Stimulated activated memory B cell treated with anti-CD40 and anti-IgM and Interleukin-4, amounts not matched to agents 10 μg/mL and 1 μg/mL and 100 μg/mL, for 72 hours (primary cell): ENCODE measurements at regions not wholly inside any gene's neighbourhood (a gene's known extent, or its start where the extent isn't known, plus 50 kb on each side); places are given as distances from the start of the nearest gene placed in this dataset.

Experiments used
- ATAC-seq: fragments of 150-1000 bp; cut with Tn5 transposase; 2 replicates; pipeline ENCODE4 v1.10.0; 2021
- H3K27ac Mint-ChIP-seq: one replicate; pipeline ENCODE4 v1.8.0; 2022; ENCODE audit warnings: mild to moderate bottlenecking, mixed read lengths
- H3K27me3 Mint-ChIP-seq: one replicate; pipeline ENCODE4 v1.8.0; 2022; ENCODE audit warnings: mixed read lengths
- H3K36me3 Mint-ChIP-seq: one replicate; pipeline ENCODE4 v1.8.0; 2022; ENCODE audit warnings: mixed read lengths
- H3K4me1 Mint-ChIP-seq: one replicate; pipeline ENCODE4 v1.8.0; 2022; ENCODE audit warnings: mixed read lengths
- H3K4me3 Mint-ChIP-seq: one replicate; pipeline ENCODE4 v1.8.0; 2022; ENCODE audit warnings: mild to moderate bottlenecking, moderate library complexity, mixed read lengths
- H3K9me3 Mint-ChIP-seq: one replicate; pipeline ENCODE4 v1.8.0; 2022; ENCODE audit warnings: mixed read lengths

- ATAC-seq: no peak
- Mint-ChIP-seq H3K4me3 (no peak overlapping the region), H3K27ac (no peak overlapping the region), H3K36me3 (no peaks in the 10 kb centered on the region), H3K4me1 (no peaks in the 10 kb centered on the region), H3K27me3 (no peaks in the 10 kb centered on the region), H3K9me3 (no peaks in the 10 kb centered on the region)
Measured at GRCh38 chr14:25247609-25248008, 197.7 kb upstream of the STXBP6 start.

GRCh38 chr14:25246751-25247150 lies 196.8 kb upstream of the STXBP6 start:
- Mint-ChIP-seq H3K4me1 (no peaks in the 10 kb centered on the region), H3K4me3 (no peak overlapping the region), H3K36me3 (no peaks in the 10 kb centered on the region), H3K27me3 (no peaks in the 10 kb centered on the region), H3K27ac (no peak overlapping the region), H3K9me3 (no peaks in the 10 kb centered on the region)
- ATAC-seq: no peak

DNA sequence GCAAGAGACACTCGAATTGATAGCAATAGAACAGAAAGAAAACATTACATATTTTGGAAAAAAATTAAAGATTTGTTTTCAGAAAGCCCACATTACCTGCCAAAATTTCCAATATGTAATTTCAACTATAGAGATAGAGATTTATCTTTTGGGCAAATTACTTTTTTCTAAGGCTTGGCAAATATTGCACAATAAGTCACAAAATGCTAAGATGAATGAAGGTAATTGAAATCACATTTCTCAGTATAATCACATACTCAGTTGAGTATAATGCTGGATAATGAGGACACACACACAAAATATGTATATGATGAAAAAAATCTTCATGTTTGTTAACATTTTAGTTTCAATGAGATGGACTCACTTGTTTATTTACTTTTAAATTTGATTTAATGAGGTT lies 189.2 kb upstream of the STXBP6 start:
- Mint-ChIP-seq H3K4me3 (no peak overlapping the region), H3K36me3 (no peaks in the 10 kb centered on the region), H3K9me3 (no peaks in the 10 kb centered on the region), H3K27me3 (no peaks in the 10 kb centered on the region), H3K4me1 (no peaks in the 10 kb centered on the region), H3K27ac (no peak overlapping the region)
- ATAC-seq: no peak

GRCh38 chr14:25237845-25238244 lies 187.9 kb upstream of the STXBP6 start:
- Mint-ChIP-seq H3K36me3 (no peaks in the 10 kb centered on the region), H3K27ac (no peak overlapping the region), H3K4me1 (no peaks in the 10 kb centered on the region)

DNA sequence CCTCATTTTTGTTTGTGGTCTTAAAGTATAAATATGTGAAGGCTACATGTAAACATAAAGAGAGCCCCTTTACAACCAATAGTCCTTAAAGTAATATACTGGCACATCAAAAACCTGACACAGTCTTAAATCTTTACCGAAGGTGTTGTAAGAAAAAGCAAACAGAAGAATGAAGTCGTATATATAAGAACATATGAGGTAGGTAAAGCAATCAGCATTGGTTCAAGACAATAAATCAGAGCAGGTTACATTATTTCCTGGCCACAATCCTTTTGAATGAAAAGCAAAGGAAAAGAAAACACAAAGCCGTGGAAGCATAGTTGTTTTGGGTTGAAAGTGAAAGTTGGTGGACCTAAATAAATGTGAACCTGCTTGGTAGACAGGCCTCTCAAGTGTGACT lies 183.7 kb upstream of the STXBP6 start:
- Mint-ChIP-seq H3K4me3 (no peak overlapping the region), H3K9me3 (no peaks in the 10 kb centered on the region), H3K4me1 (no peaks in the 10 kb centered on the region), H3K27ac (no peak overlapping the region), H3K27me3 (no peaks in the 10 kb centered on the region), H3K36me3 (no peaks in the 10 kb centered on the region)
- no peak for ATAC-seq

More at GRCh38 chr14:25237845-25238244, 187.9 kb upstream of the STXBP6 start:
- Mint-ChIP-seq H3K4me3 (no peak overlapping the region), H3K27me3 (no peaks in the 10 kb centered on the region), H3K9me3 (no peaks in the 10 kb centered on the region)
- no peak for ATAC-seq

- Mint-ChIP-seq H3K4me1 (no peaks in the 10 kb centered on the region), H3K27me3 (no peaks in the 10 kb centered on the region), H3K9me3 (peaks cover 2% of the 10 kb centered on the region), H3K4me3 (no peak overlapping the region), H3K36me3 (no peaks in the 10 kb centered on the region), H3K27ac (no peak overlapping the region)
- no peak for ATAC-seq
Measured at GRCh38 chr14:25231004-25231403, 181.1 kb upstream of the STXBP6 start.

DNA sequence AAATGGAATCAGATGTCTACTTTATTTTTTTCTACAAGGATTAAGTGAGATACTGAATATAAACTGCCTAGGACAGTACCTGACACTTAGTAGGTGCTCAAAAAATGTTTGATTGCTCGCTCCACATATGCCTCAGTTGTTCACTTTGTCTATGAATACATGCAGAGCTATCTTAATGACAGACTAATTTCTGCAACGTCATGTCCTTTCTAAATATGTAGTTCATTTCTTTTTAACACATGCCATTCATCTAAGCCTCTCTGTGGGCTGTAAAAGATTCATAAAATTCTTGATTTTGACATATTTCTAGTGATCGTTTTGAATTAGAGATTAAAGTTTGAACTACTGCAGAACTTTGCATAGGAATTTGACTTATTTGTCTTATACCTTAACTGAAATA lies 176.3 kb upstream of the STXBP6 start:
- Mint-ChIP-seq H3K4me1 (no peaks in the 10 kb centered on the region), H3K36me3 (no peaks in the 10 kb centered on the region), H3K4me3 (no peak overlapping the region), H3K9me3 (peaks cover 2% of the 10 kb centered on the region), H3K27ac (no peak overlapping the region), H3K27me3 (no peaks in the 10 kb centered on the region)
- ATAC-seq: no peak

- no peak for ATAC-seq
- H3K36me3 Mint-ChIP-seq: no peaks in the 10 kb centered on the region
- H3K27ac Mint-ChIP-seq: no peak overlapping the region
- H3K4me3 Mint-ChIP-seq: no peak overlapping the region
- H3K9me3 Mint-ChIP-seq: no peaks in the 10 kb centered on the region
- no peaks in the 10 kb centered on the region for H3K4me1 Mint-ChIP-seq
- H3K27me3 Mint-ChIP-seq: no peaks in the 10 kb centered on the region
Measured at GRCh38 chr14:25222256-25222655, 172.3 kb upstream of the STXBP6 start.

- ATAC-seq: no peak
- Mint-ChIP-seq H3K9me3 (no peaks in the 10 kb centered on the region), H3K36me3 (no peaks in the 10 kb centered on the region), H3K27ac (no peak overlapping the region), H3K27me3 (no peaks in the 10 kb centered on the region), H3K4me1 (no peaks in the 10 kb centered on the region), H3K4me3 (no peak overlapping the region)
Measured at GRCh38 chr14:25220514-25220913, 170.6 kb upstream of the STXBP6 start.

- H3K27me3 Mint-ChIP-seq: no peaks in the 10 kb centered on the region
- H3K4me3 Mint-ChIP-seq: no peak overlapping the region
- H3K4me1 Mint-ChIP-seq: no peaks in the 10 kb centered on the region
- no peaks in the 10 kb centered on the region for H3K36me3 Mint-ChIP-seq
- H3K27ac Mint-ChIP-seq: no peak overlapping the region
- no peak for ATAC-seq
- H3K9me3 Mint-ChIP-seq: peaks cover 6% of the 10 kb centered on the region
Measured at GRCh38 chr14:25215607-25216006, 165.7 kb upstream of the STXBP6 start.

GRCh38 chr14:25197885-25198284 lies 147.9 kb upstream of the STXBP6 start:
- no peaks in the 10 kb centered on the region for H3K27me3 Mint-ChIP-seq
- no peak for ATAC-seq
- no peak overlapping the region for H3K4me3 Mint-ChIP-seq
- peaks cover 13% of the 10 kb centered on the region for H3K9me3 Mint-ChIP-seq
- no peaks in the 10 kb centered on the region for H3K4me1 Mint-ChIP-seq
- H3K36me3 Mint-ChIP-seq: no peaks in the 10 kb centered on the region
- H3K27ac Mint-ChIP-seq: no peak overlapping the region

GRCh38 chr14:25180221-25180620 lies 130.3 kb upstream of the STXBP6 start:
- no peaks in the 10 kb centered on the region for H3K4me1 Mint-ChIP-seq
- H3K36me3 Mint-ChIP-seq: no peaks in the 10 kb centered on the region
- H3K27ac Mint-ChIP-seq: no peak overlapping the region
- peaks cover 7% of the 10 kb centered on the region for H3K9me3 Mint-ChIP-seq
- H3K27me3 Mint-ChIP-seq: no peaks in the 10 kb centered on the region
- H3K4me3 Mint-ChIP-seq: no peak overlapping the region
- ATAC-seq: no peak

GRCh38 chr14:25178255-25178654 lies 128.3 kb upstream of the STXBP6 start:
- H3K36me3 Mint-ChIP-seq: no peaks in the 10 kb centered on the region
- H3K4me1 Mint-ChIP-seq: no peaks in the 10 kb centered on the region
- ATAC-seq: no peak
- peaks cover 4% of the 10 kb centered on the region for H3K9me3 Mint-ChIP-seq
- H3K27ac Mint-ChIP-seq: no peak overlapping the region
- H3K4me3 Mint-ChIP-seq: no peak overlapping the region
- H3K27me3 Mint-ChIP-seq: no peaks in the 10 kb centered on the region

DNA sequence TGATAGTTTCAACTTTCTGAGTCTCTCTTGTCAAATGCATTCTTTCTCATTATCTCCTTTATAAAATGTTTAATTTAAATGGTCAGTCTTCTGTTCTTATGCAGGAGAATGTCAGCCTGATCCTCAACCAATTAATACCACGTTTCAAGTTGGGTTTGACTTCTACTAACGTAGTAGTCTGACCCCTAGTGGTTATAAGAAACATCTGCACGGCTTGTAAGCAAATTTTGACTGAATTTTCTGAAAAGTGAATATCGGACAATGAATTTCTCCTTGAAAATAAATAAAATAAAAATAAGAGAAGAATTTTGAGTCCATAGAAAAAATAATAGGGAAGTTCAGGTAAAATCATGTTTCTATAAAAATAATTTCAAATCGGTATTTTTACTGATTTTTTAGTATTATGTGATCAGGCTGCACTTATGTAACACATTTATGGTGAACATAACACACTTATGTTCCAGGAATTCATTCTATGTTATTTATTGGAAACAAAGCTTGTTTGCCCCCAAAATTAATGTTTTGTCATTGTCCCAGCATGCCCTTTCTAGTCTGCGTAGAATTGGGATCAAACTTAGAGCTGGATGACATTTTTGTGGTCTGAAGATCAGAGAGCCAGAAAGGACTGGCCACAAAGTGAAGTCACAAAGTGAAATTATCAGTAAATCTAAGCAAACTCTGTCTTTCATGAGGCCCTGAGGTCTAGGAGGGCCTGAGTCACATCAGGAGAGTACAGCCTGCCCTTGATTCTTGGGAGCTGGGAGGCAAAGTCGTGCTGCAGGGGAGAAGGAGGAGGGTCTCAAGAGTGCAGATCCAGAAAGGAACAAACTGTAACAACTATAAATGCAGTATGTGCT lies 101.2 kb upstream of the STXBP6 start:
- Mint-ChIP-seq H3K4me3 (no peak overlapping the region), H3K36me3 (no peaks in the 10 kb centered on the region), H3K27ac (no peak overlapping the region), H3K9me3 (no peaks in the 10 kb centered on the region), H3K4me1 (no peaks in the 10 kb centered on the region), H3K27me3 (peaks cover 7% of the 10 kb centered on the region)
- no peak for ATAC-seq

DNA sequence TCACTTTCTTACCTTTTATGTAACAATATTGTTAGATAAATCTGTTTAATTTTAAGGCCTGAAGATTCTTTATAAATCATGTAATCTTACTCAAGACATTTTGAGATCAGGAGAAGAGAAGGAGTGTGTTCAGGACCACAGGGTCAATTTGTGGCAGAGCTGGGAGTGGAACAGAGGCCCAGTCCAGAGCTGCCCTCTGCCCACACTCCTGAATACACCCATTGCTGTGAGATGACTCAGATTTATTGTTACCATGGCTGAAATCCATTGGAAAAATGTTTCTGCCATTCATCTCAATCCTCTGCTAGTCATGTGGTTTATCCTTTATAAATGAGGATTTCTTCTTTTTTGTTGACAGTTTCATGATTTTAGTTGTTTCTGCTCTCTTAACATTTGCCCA lies 100.5 kb upstream of the STXBP6 start:
- Mint-ChIP-seq H3K9me3 (no peaks in the 10 kb centered on the region), H3K27me3 (peaks cover 7% of the 10 kb centered on the region), H3K36me3 (no peaks in the 10 kb centered on the region), H3K27ac (no peak overlapping the region), H3K4me3 (no peak overlapping the region), H3K4me1 (no peaks in the 10 kb centered on the region)
- ATAC-seq: no peak

DNA sequence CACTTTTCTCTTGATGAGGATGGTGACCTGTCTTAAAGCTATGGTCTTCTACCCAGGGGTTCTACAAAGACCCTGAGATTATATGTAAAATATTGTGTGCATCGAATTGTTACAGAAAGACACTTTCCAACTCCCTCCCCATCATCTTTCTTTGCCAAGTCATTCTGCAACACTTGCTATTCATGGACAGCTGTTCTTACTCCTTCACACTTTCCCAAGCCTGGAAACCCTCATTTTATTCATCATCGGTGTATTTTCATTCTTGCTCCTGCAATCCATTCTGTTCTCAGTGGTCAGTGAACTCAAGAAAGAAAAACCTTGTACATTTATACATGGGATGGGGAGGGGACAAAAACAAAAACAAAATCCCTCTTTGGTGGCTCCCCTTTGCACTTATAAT lies 90.5 kb upstream of the STXBP6 start:
- no peaks in the 10 kb centered on the region for H3K4me1 Mint-ChIP-seq
- H3K36me3 Mint-ChIP-seq: no peaks in the 10 kb centered on the region
- H3K27ac Mint-ChIP-seq: no peak overlapping the region
- H3K27me3 Mint-ChIP-seq: peaks cover 13% of the 10 kb centered on the region
- peaks cover 3% of the 10 kb centered on the region for H3K9me3 Mint-ChIP-seq
- no peak overlapping the region for H3K4me3 Mint-ChIP-seq
- no peak for ATAC-seq
